PC-3 (cell line): ENCODE measurements at regions not wholly inside any gene's neighbourhood (a gene's known extent, or its start where the extent isn't known, plus 50 kb on each side); places are given as distances from the start of the nearest gene placed in this dataset.

Experiments
- ATAC-seq: fragments of 200-7000 bp; cut with Tn5 transposase; 2 replicates; pipeline ENCODE4 v1.9.1; 2020; ENCODE audit warnings: mild to moderate bottlenecking, moderate library complexity
- BruUV-seq: library from RNA; stranded (reverse); fragments of 400-500 nt; replicated peaks from 2 replicates; lab custom pipeline; 2021; lab: Mats Ljungman, UMichigan
- CTCF ChIA-PET: fragments of 300-600 bp; sonication (Branson Sonifier 250); formaldehyde crosslinking; loops from one replicate; lab custom pipeline; 2022; ENCODE audit warnings: antibody characterized with exemption; lab: Charles Lee
- POLR2A ChIA-PET: fragments of 300-600 bp; sonication (Branson Sonifier 250); formaldehyde crosslinking; loops from one replicate; lab custom pipeline; 2022; ENCODE audit warnings: antibody characterized with exemption; ENCODE audit not compliant: unreplicated experiment; lab: Charles Lee
- DNase-seq: peaks from one replicate; pipeline ENCODE4 v3.0.0-alpha.2; 2015
- H2AFZ ChIP-seq: fragments of 300-600 bp; sonication (generic); 2 replicates; pipeline ENCODE4 v1.6.0; 2016; ENCODE audit warnings: antibody characterized with exemption, low read length
- H3F3A ChIP-seq: fragments of 300-600 bp; sonication (generic); one replicate; pipeline ENCODE4 v1.6.0; 2017; ENCODE audit warnings: antibody characterized with exemption, low read length, control low read depth, mild to moderate bottlenecking; ENCODE audit not compliant: unreplicated experiment
- H3K27ac ChIP-seq: fragments of 300-600 bp; sonication (generic); 2 replicates; pipeline ENCODE4 v1.5.1; 2016; ENCODE audit warnings: mild to moderate bottlenecking, low read length
- H3K27me3 ChIP-seq: fragments of 300-600 bp; sonication (generic); 2 replicates; pipeline ENCODE4 v1.6.1; 2016; ENCODE audit warnings: low read length, mixed read lengths
- H3K36me3 ChIP-seq: fragments of 300-600 bp; sonication (generic); 2 replicates; pipeline ENCODE4 v1.6.1; 2016; ENCODE audit warnings: low read depth, mixed run types, low read length, mixed read lengths
- H3K4me1 ChIP-seq: fragments of 300-600 bp; sonication (generic); 2 replicates; pipeline ENCODE4 v1.5.1; 2016; ENCODE audit warnings: low read length; ENCODE audit not compliant: insufficient read depth
- H3K4me2 ChIP-seq: fragments of 300-600 bp; sonication (generic); 2 replicates; pipeline ENCODE4 v1.6.0; 2016; ENCODE audit warnings: low read length
- H3K4me3 ChIP-seq: fragments of 300-600 bp; sonication (generic); 2 replicates; pipeline ENCODE4 v1.5.1; 2016; ENCODE audit warnings: mild to moderate bottlenecking, low read length, mixed read lengths
- H3K79me2 ChIP-seq: fragments of 300-600 bp; sonication (generic); 2 replicates; pipeline ENCODE4 v1.6.1; 2017; ENCODE audit warnings: low read length, mixed read lengths
- H3K9ac ChIP-seq: fragments of 300-600 bp; sonication (generic); 2 replicates; pipeline ENCODE4 v1.6.0; 2016; ENCODE audit warnings: mild to moderate bottlenecking, low read length
- H3K9me2 ChIP-seq: fragments of 300-600 bp; sonication (generic); replicated peaks from 2 replicates; pipeline ENCODE4 v1.6.1; 2016; ENCODE audit warnings: mixed run types, low read length, mixed read lengths
- H3K9me3 ChIP-seq: fragments of 300-600 bp; sonication (generic); 2 replicates; pipeline ENCODE4 v1.6.1; 2016; ENCODE audit warnings: low read length, mixed read lengths
- H4K20me1 ChIP-seq: fragments of 300-600 bp; sonication (generic); 2 replicates; pipeline ENCODE4 v1.6.1; 2016; ENCODE audit warnings: low read length, mixed read lengths
- CTCF ChIP-seq: fragments of 300-600 bp; sonication (generic); conservative IDR thresholded peaks from 2 replicates; pipeline ENCODE4 v1.5.1; 2017; ENCODE audit warnings: antibody characterized with exemption, low read depth, mild to moderate bottlenecking, low read length
- EZH2 ChIP-seq: fragments of 300-600 bp; sonication (generic); IDR thresholded peaks from one replicate; pipeline ENCODE4 v1.6.1; 2017; ENCODE audit warnings: antibody characterized with exemption, mild to moderate bottlenecking, low read length; ENCODE audit not compliant: unreplicated experiment
- EZH2phosphoT487 ChIP-seq: fragments of 300-600 bp; sonication (generic); IDR thresholded peaks from 2 replicates; pipeline ENCODE4 v1.6.1; 2018; ENCODE audit warnings: mild to moderate bottlenecking, antibody characterized with exemption, low read length, borderline replicate concordance
- intact Hi-C: fragments of 100-400 bp; cut with micrococcal nuclease; formaldehyde crosslinking; loops from 2 replicates; pipeline ENCODE4 v1.9.0; 2023

- ChIA-PET CTCF (no interaction called here), POLR2A (no interaction called here)
- Histone ChIP-seq H3K4me1 (no peaks in the 10 kb centered on the region), H3K27me3 (no peaks in the 10 kb centered on the region), H3K9me3 (no peaks in the 10 kb centered on the region; the same call in 1 of the 2 replicates), H3F3A (no peaks in the 10 kb centered on the region), H3K9me2 (no peaks in the 10 kb centered on the region), H3K9ac (no peak overlapping the region), H3K79me2 (no peaks in the 10 kb centered on the region), H4K20me1 (no peaks in the 10 kb centered on the region), H3K4me3 (no peak overlapping the region), H3K4me2 (peak overlapping the region; percentile 35; the same call in 1 of the 2 replicates), H2AFZ (no peak overlapping the region), H3K27ac (no peak overlapping the region), H3K36me3 (no peaks in the 10 kb centered on the region)
- intact Hi-C loops, result no loop called here
- DNase-seq (peak; percentile 20), ATAC-seq (peak; percentile 85)
- no TSS peak for BruUV-seq
- TF ChIP-seq CTCF, result no peak
- TF ChIP-seq EZH2phosphoT487, result no peak
- TF ChIP-seq EZH2, result no peak
Observed at GRCh38 chr18:70907673-70908072, 618.8 kb downstream of the SOCS6 start.

GRCh38 chr18:70892381-70892780, 603.5 kb downstream of the SOCS6 start:
- Histone ChIP-seq H3K36me3 (no peaks in the 10 kb centered on the region), H4K20me1 (no peaks in the 10 kb centered on the region), H3K79me2 (no peaks in the 10 kb centered on the region), H3F3A (no peaks in the 10 kb centered on the region), H3K4me1 (no peaks in the 10 kb centered on the region), H2AFZ (no peak overlapping the region), H3K4me3 (no peak overlapping the region), H3K27ac (no peak overlapping the region), H3K27me3 (no peaks in the 10 kb centered on the region), H3K9me2 (no peaks in the 10 kb centered on the region), H3K9ac (no peak overlapping the region), H3K4me2 (no peak overlapping the region), H3K9me3 (no peaks in the 10 kb centered on the region)
- DNase-seq (no peak), ATAC-seq (no peak)
- CTCF ChIA-PET, result no interaction called here
- POLR2A ChIA-PET, result no interaction called here
- TF ChIP-seq EZH2phosphoT487 (no peak), EZH2 (no peak), CTCF (no peak)
- no TSS peak for BruUV-seq
- intact Hi-C loops, result no loop called here

- no peak overlapping the region for H2AFZ ChIP-seq
- H3K4me3 ChIP-seq, result no peak overlapping the region
- DNase-seq (no peak), ATAC-seq (no peak)
- CTCF ChIA-PET, result no interaction called here
- no peak overlapping the region for H3K27ac ChIP-seq
- no peak for TF ChIP-seq EZH2phosphoT487
- TF ChIP-seq EZH2, result no peak
- no peak for TF ChIP-seq CTCF
- no peak overlapping the region for H3K4me2 ChIP-seq
- no peaks in the 10 kb centered on the region for H3K9me2 ChIP-seq
- no TSS peak for BruUV-seq
- H3K79me2 ChIP-seq, result no peaks in the 10 kb centered on the region
- H3K27me3 ChIP-seq, result no peaks in the 10 kb centered on the region
- H4K20me1 ChIP-seq, result no peaks in the 10 kb centered on the region
- H3K9ac ChIP-seq, result no peak overlapping the region
- no peaks in the 10 kb centered on the region for H3K9me3 ChIP-seq
- POLR2A ChIA-PET, result no interaction called here
- no peaks in the 10 kb centered on the region for H3K36me3 ChIP-seq
- H3F3A ChIP-seq, result no peaks in the 10 kb centered on the region
- intact Hi-C loops, result no loop called here
- H3K4me1 ChIP-seq, result no peaks in the 10 kb centered on the region
Observed at GRCh38 chr18:70870292-70870691, 581.4 kb downstream of the SOCS6 start.
